ENCODE measurements at regions not wholly inside any gene's neighbourhood (a gene's known extent, or its start where the extent isn't known, plus 50 kb on each side); places are given as distances from the start of the nearest gene placed in this dataset.

DNA sequence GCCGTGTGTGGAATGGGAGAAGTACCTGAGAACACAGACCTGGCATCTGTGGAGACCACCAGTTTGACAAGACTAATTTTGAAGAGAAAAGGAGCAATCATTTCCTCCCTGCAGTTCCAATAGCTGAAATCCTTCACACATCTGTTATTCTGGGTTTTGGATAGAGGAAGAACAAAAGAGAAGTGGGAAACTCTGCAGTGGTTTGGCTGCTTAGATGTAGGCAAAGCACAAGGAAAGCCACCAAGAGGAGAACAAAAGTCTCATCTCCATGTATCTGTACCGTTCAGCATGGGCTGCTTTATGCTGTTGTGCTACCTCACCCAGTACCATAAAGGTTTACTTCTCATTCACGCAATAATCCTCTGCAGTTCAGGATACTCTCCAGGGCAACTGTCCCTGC, 153.1 kb upstream of the COL8A1 start:
- no peaks in the 10 kb centered on the region for H3K4me1 ChIP-seq (ENCODE audit: control insufficient read depth, insufficient read depth, low read length)
- H3K9ac ChIP-seq (ENCODE audit: low read depth, low read length), result no peak overlapping the region
- no peaks in the 10 kb centered on the region for H3K36me3 ChIP-seq (ENCODE audit: control insufficient read depth, insufficient read depth, low read length)
- H3K27me3 ChIP-seq (ENCODE audit: control insufficient read depth, insufficient read depth, low read length), result no peaks in the 10 kb centered on the region
- no peak overlapping the region for H3K4me3 ChIP-seq (ENCODE audit: low read depth, low read length)
- no peaks in the 10 kb centered on the region for H3K9me3 ChIP-seq (ENCODE audit: control insufficient read depth, insufficient read depth, low read length)

DNA sequence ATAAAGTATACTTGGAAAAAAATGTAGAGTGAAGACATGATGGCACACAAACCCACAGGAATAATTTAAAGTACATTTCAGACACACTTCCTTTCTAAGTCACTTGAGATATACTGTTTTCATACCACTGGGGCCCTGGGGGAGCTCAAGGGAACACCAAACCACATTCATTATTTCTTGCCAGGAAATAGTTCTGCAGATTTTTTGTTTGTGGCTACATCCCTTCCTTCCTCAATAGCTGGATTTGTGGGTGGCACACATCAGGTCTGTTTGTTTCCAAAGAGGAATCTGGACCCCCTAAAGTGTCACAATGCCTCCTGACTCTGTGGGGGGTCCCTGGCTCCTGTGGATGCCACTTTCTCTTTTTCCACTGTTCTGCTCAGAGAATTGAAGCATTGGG, 153.5 kb upstream of the COL8A1 start:
- no peak overlapping the region for H3K9ac ChIP-seq (ENCODE audit: low read depth, low read length)
- no peaks in the 10 kb centered on the region for H3K27me3 ChIP-seq (ENCODE audit: control insufficient read depth, insufficient read depth, low read length)
- H3K4me1 ChIP-seq (ENCODE audit: control insufficient read depth, insufficient read depth, low read length), result no peaks in the 10 kb centered on the region
- no peaks in the 10 kb centered on the region for H3K36me3 ChIP-seq (ENCODE audit: control insufficient read depth, insufficient read depth, low read length)
- H3K9me3 ChIP-seq (ENCODE audit: control insufficient read depth, insufficient read depth, low read length), result no peaks in the 10 kb centered on the region
- no peak overlapping the region for H3K4me3 ChIP-seq (ENCODE audit: low read depth, low read length)

GRCh38 chr3:99483841-99484240, 154.6 kb upstream of the COL8A1 start:
- H3K4me3 ChIP-seq (ENCODE audit: low read depth, low read length), result no peak overlapping the region
- H3K9me3 ChIP-seq (ENCODE audit: control insufficient read depth, insufficient read depth, low read length), result no peaks in the 10 kb centered on the region
- H3K9ac ChIP-seq (ENCODE audit: low read depth, low read length), result no peak overlapping the region
- no peaks in the 10 kb centered on the region for H3K4me1 ChIP-seq (ENCODE audit: control insufficient read depth, insufficient read depth, low read length)
- no peaks in the 10 kb centered on the region for H3K36me3 ChIP-seq (ENCODE audit: control insufficient read depth, insufficient read depth, low read length)
- no peaks in the 10 kb centered on the region for H3K27me3 ChIP-seq (ENCODE audit: control insufficient read depth, insufficient read depth, low read length)

DNA sequence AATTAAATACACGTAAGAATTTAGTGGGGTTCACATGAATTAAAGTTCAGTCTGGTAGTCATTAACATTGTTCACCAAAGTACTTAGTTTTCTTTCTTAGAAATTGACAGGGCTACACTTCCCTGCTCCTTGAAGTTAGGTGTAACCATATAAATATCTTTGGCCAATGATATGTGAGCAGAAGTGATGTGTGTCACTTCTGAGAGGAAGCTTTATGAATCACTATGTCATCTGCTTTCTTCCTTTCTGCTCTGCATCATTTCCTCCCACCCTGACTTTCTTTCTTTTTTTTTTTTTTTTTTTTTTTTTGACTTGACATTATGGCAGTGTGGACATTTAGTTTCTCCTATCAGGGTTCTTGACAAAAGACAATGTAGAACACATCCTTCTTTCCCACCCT, 156.2 kb upstream of the COL8A1 start:
- Histone ChIP-seq H3K4me3 (ENCODE audit: low read depth, low read length) (no peak overlapping the region), H3K9ac (ENCODE audit: low read depth, low read length) (no peak overlapping the region), H3K9me3 (ENCODE audit: control insufficient read depth, insufficient read depth, low read length) (no peaks in the 10 kb centered on the region), H3K27me3 (ENCODE audit: control insufficient read depth, insufficient read depth, low read length) (no peaks in the 10 kb centered on the region), H3K36me3 (ENCODE audit: control insufficient read depth, insufficient read depth, low read length) (no peaks in the 10 kb centered on the region), H3K4me1 (ENCODE audit: control insufficient read depth, insufficient read depth, low read length) (no peaks in the 10 kb centered on the region)

GRCh38 chr3:99481561-99481960, 156.8 kb upstream of the COL8A1 start:
- no peaks in the 10 kb centered on the region for H3K9me3 ChIP-seq (ENCODE audit: control insufficient read depth, insufficient read depth, low read length)
- H3K9ac ChIP-seq (ENCODE audit: low read depth, low read length), result no peak overlapping the region
- H3K4me3 ChIP-seq (ENCODE audit: low read depth, low read length), result no peak overlapping the region
- H3K4me1 ChIP-seq (ENCODE audit: control insufficient read depth, insufficient read depth, low read length), result no peaks in the 10 kb centered on the region
- H3K36me3 ChIP-seq (ENCODE audit: control insufficient read depth, insufficient read depth, low read length), result no peaks in the 10 kb centered on the region
- no peaks in the 10 kb centered on the region for H3K27me3 ChIP-seq (ENCODE audit: control insufficient read depth, insufficient read depth, low read length)

GRCh38 chr3:99479768-99480167, 158.6 kb upstream of the COL8A1 start:
- Histone ChIP-seq H3K4me3 (ENCODE audit: low read depth, low read length) (no peak overlapping the region), H3K4me1 (ENCODE audit: control insufficient read depth, insufficient read depth, low read length) (no peaks in the 10 kb centered on the region), H3K27me3 (ENCODE audit: control insufficient read depth, insufficient read depth, low read length) (no peaks in the 10 kb centered on the region), H3K36me3 (ENCODE audit: control insufficient read depth, insufficient read depth, low read length) (no peaks in the 10 kb centered on the region), H3K9me3 (ENCODE audit: control insufficient read depth, insufficient read depth, low read length) (no peaks in the 10 kb centered on the region), H3K9ac (ENCODE audit: low read depth, low read length) (no peak overlapping the region)

DNA sequence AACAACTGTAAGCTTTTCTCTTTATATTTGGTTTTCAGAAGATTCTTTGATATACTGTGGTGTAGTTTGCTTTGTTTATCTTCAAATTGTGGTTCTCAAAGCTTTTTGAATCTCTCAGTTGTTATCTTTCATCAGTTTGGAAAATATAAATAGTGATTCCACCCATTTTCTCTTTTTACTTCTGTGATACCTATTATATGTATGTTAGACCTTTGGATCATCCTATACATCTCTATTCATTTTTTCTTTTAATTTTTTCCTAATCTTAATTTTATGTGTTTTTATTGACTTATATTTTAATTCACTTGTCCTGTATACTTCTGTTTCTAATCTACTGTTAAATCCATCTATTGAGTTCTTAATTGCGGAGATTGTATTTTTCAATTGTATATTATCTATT, 160.7 kb upstream of the COL8A1 start:
- Histone ChIP-seq H3K4me3 (ENCODE audit: low read depth, low read length) (no peak overlapping the region), H3K36me3 (ENCODE audit: control insufficient read depth, insufficient read depth, low read length) (no peaks in the 10 kb centered on the region), H3K9ac (ENCODE audit: low read depth, low read length) (no peak overlapping the region), H3K9me3 (ENCODE audit: control insufficient read depth, insufficient read depth, low read length) (no peaks in the 10 kb centered on the region), H3K4me1 (ENCODE audit: control insufficient read depth, insufficient read depth, low read length) (no peaks in the 10 kb centered on the region), H3K27me3 (ENCODE audit: control insufficient read depth, insufficient read depth, low read length) (no peaks in the 10 kb centered on the region)

DNA sequence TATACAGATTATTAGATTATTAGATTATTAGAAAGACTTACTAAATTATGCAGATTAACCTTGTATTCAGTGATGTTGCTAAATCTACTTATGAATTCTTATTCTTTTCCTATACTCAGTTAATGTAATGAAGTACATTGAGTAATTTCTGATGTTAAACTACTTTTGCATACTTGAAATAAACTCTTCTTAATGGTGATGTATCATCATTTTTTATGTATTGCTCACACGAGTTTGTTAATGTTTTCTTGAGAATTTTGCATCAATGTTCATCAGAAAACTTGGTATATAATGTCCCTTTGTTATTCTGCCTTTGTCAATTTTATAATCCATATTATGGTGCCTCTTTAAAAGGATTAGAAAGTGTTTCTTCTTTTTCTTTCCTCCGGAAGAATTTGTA, 163.2 kb upstream of the COL8A1 start:
- Histone ChIP-seq H3K4me3 (ENCODE audit: low read depth, low read length) (no peak overlapping the region), H3K4me1 (ENCODE audit: control insufficient read depth, insufficient read depth, low read length) (no peaks in the 10 kb centered on the region), H3K9me3 (ENCODE audit: control insufficient read depth, insufficient read depth, low read length) (no peaks in the 10 kb centered on the region), H3K27me3 (ENCODE audit: control insufficient read depth, insufficient read depth, low read length) (no peaks in the 10 kb centered on the region), H3K36me3 (ENCODE audit: control insufficient read depth, insufficient read depth, low read length) (no peaks in the 10 kb centered on the region), H3K9ac (ENCODE audit: low read depth, low read length) (no peak overlapping the region)

DNA sequence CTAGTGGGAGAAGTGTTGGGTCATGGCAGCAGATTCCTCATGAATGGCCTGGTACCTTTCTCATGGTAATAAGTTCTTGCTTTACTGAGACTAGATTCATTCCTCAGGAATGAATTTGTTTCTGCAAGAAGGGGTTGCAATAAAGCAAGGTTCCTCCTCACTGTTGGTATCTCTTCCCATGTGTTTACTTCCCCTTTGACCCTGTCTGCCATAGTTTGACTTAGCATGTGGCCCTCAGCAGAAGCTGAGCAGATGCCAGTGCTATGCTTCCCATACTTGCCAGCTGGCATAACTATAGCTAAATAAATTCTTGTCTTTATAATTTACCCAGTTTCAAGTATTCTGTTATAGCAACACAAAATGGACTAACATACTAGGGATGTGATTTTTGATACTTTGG, 163.6 kb upstream of the COL8A1 start:
- Histone ChIP-seq H3K9ac (ENCODE audit: low read depth, low read length) (no peak overlapping the region), H3K27me3 (ENCODE audit: control insufficient read depth, insufficient read depth, low read length) (no peaks in the 10 kb centered on the region), H3K9me3 (ENCODE audit: control insufficient read depth, insufficient read depth, low read length) (no peaks in the 10 kb centered on the region), H3K36me3 (ENCODE audit: control insufficient read depth, insufficient read depth, low read length) (no peaks in the 10 kb centered on the region), H3K4me1 (ENCODE audit: control insufficient read depth, insufficient read depth, low read length) (no peaks in the 10 kb centered on the region), H3K4me3 (ENCODE audit: low read depth, low read length) (no peak overlapping the region)

DNA sequence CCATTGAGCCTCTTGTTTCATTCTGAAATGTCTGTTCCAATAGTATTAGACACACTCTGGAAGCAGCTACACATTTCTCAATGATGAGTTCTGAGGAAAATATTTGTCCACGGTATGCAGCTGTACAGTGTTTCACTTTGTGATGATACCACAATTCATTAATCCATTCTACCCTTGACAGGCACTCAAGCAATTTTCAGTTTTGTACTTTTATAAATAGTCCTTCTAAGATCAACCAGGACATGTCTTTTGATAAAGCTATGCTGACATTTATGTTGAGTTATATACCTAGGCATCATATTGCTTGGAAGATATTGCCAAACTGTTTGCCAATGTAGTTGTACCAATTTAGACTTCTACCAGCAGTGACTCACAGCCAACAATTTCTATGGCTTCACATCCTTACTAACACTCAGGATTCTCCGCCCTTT, 165.1 kb upstream of the COL8A1 start:
- Histone ChIP-seq H3K27me3 (ENCODE audit: control insufficient read depth, insufficient read depth, low read length) (no peaks in the 10 kb centered on the region), H3K36me3 (ENCODE audit: control insufficient read depth, insufficient read depth, low read length) (no peaks in the 10 kb centered on the region), H3K4me3 (ENCODE audit: low read depth, low read length) (no peak overlapping the region), H3K4me1 (ENCODE audit: control insufficient read depth, insufficient read depth, low read length) (no peaks in the 10 kb centered on the region), H3K9me3 (ENCODE audit: control insufficient read depth, insufficient read depth, low read length) (no peaks in the 10 kb centered on the region), H3K9ac (ENCODE audit: low read depth, low read length) (no peak overlapping the region)

GRCh38 chr3:99472385-99472784, 166.0 kb upstream of the COL8A1 start:
- H3K27me3 ChIP-seq (ENCODE audit: control insufficient read depth, insufficient read depth, low read length), result no peaks in the 10 kb centered on the region
- no peak overlapping the region for H3K9ac ChIP-seq (ENCODE audit: low read depth, low read length)
- no peaks in the 10 kb centered on the region for H3K4me1 ChIP-seq (ENCODE audit: control insufficient read depth, insufficient read depth, low read length)
- H3K4me3 ChIP-seq (ENCODE audit: low read depth, low read length), result no peak overlapping the region
- H3K9me3 ChIP-seq (ENCODE audit: control insufficient read depth, insufficient read depth, low read length), result no peaks in the 10 kb centered on the region
- no peaks in the 10 kb centered on the region for H3K36me3 ChIP-seq (ENCODE audit: control insufficient read depth, insufficient read depth, low read length)

- H3K4me3 ChIP-seq (ENCODE audit: low read depth, low read length), result no peak overlapping the region
- no peaks in the 10 kb centered on the region for H3K36me3 ChIP-seq (ENCODE audit: control insufficient read depth, insufficient read depth, low read length)
- no peak overlapping the region for H3K9ac ChIP-seq (ENCODE audit: low read depth, low read length)
- no peaks in the 10 kb centered on the region for H3K27me3 ChIP-seq (ENCODE audit: control insufficient read depth, insufficient read depth, low read length)
- no peaks in the 10 kb centered on the region for H3K4me1 ChIP-seq (ENCODE audit: control insufficient read depth, insufficient read depth, low read length)
- no peaks in the 10 kb centered on the region for H3K9me3 ChIP-seq (ENCODE audit: control insufficient read depth, insufficient read depth, low read length)
These were observed 166.8 kb upstream of the COL8A1 start for GRCh38 chr3:99471353-99472323.

All from iPS-15b (cell line).